ENCODE measurements at regions not wholly inside any gene's neighbourhood (a gene's known extent, or its start where the extent isn't known, plus 50 kb on each side); places are given as distances from the start of the nearest gene placed in this dataset.

GRCh38 chr14:51448831-51449670 is 202.7 kb upstream of the FRMD6 start (continued):
- TF ChIP-seq EP300 (IDR thresholded peaks at IDR 0.05; ENCODE audit: borderline replicate concordance in 1 of 2, low read depth in 1 of 2, low read length in 1 of 2): peak; percentile 67 to 75; a peak in 3 of 4 replicates
- TF ChIP-seq CHD2 (IDR thresholded peaks at IDR 0.05; ENCODE audit: low read length, partially characterized antibody): no peak
- TF ChIP-seq PBX3 (IDR thresholded peaks at IDR 0.05): peak; percentile 94
- TF ChIP-seq USF1 (IDR thresholded peaks at IDR 0.05; ENCODE audit: borderline replicate concordance, low read depth): no peak
- TF ChIP-seq RAD21 (IDR thresholded peaks at IDR 0.05; ENCODE audit: low read length): peak; percentile 11

GRCh38 chr14:51449681-51450080 is 202.0 kb upstream of the FRMD6 start:
- Histone ChIP-seq H3K4me2 (no peak overlapping the region), H2AFZ (ENCODE audit: low read depth) (no peak overlapping the region), H3K36me3 (replicated peaks in 1 of 2; ENCODE audit: control insufficient read depth in 1 of 2, insufficient read depth in 2 of 2, low read length in 1 of 2) (no peaks in the 10 kb centered on the region), H3K9me2 (no peaks in the 10 kb centered on the region), H3K9me3 (no peaks in the 10 kb centered on the region), H3K4me1 (ENCODE audit: control insufficient read depth in 1 of 2, insufficient read depth in 2 of 2, low read depth in 1 of 2, low read length in 1 of 2) (peaks cover 20 to 44% of the 10 kb centered on the region in 2 experiments), H3F3A (replicated peaks; ENCODE audit: insufficient read depth) (peaks cover 25% of the 10 kb centered on the region), H3K4me3 (ENCODE audit: low read depth in 2 of 2, low read length in 1 of 2) (no peak overlapping the region), H4K20me1 (ENCODE audit: insufficient read depth) (no peaks in the 10 kb centered on the region), H3K27me3 (ENCODE audit: insufficient read depth) (no peaks in the 10 kb centered on the region), H3K79me2 (ENCODE audit: insufficient read depth) (no peaks in the 10 kb centered on the region), H3K27ac (ENCODE audit: low read depth in 2 of 2, low read length in 1 of 2) (peak overlapping the region; percentile 72 to 76), H3K9ac (no peak overlapping the region)
- no peak for DNase-seq
- ChIA-PET CTCF (interaction anchor here (0.9 to 1.1 kb wide), 2 partner anchors 24 to 75 kb away, joined by 3 read pairs; no protein-coding TSS in a partner anchor), POLR2A (interaction anchor here (0.8 kb wide), 1 partner anchor 23 kb away, joined by 3 read pairs; no protein-coding TSS in a partner anchor)
- 100% methylated on average over 1 of the region's 1 CpG for WGBS (ENCODE audit: low lambda C conversion rate)
- TF ChIP-seq RAD21 (IDR thresholded peaks at IDR 0.05; ENCODE audit: low read length): no peak
- TF ChIP-seq SIN3A (IDR thresholded peaks at IDR 0.05; ENCODE audit: borderline replicate concordance, low read depth, low read length): no peak
- no peak for TF ChIP-seq TEAD4 (IDR thresholded peaks at IDR 0.05; ENCODE audit: borderline replicate concordance, insufficient read depth)
- no peak for TF ChIP-seq RCOR1 (IDR thresholded peaks at IDR 0.05; ENCODE audit: low read length)
- TF ChIP-seq FOXJ3 (CRISPR knock-in tag; IDR thresholded peaks at IDR 0.05): no peak
- TF ChIP-seq RXRA (IDR thresholded peaks at IDR 0.05; ENCODE audit: borderline replicate concordance, low read depth): no peak
- no peak for TF ChIP-seq GATA2 (CRISPR knock-in tag; IDR thresholded peaks at IDR 0.05)
- no peak for TF ChIP-seq EZH2phosphoT487 (IDR thresholded peaks at IDR 0.05; ENCODE audit: borderline replicate concordance, low read depth)
- TF ChIP-seq JUND (IDR thresholded peaks at IDR 0.05): no peak
- TF ChIP-seq POLR2AphosphoS5 (IDR thresholded peaks at IDR 0.05; ENCODE audit: low read depth, low read length): no peak
- no peak for TF ChIP-seq FOXM1 (IDR thresholded peaks at IDR 0.05; ENCODE audit: low read depth)
- no peak for TF ChIP-seq NFIC (IDR thresholded peaks at IDR 0.05; ENCODE audit: borderline replicate concordance)
- no peak for TF ChIP-seq ZBTB33 (IDR thresholded peaks at IDR 0.05; ENCODE audit: borderline replicate concordance, low read depth)
- no peak for TF ChIP-seq MXI1 (IDR thresholded peaks at IDR 0.05; ENCODE audit: low read depth, low read length)
- TF ChIP-seq MEF2A (IDR thresholded peaks at IDR 0.05; ENCODE audit: borderline replicate concordance, low read depth): no peak
- TF ChIP-seq SMC3 (IDR thresholded peaks at IDR 0.05; ENCODE audit: low read depth, low read length): no peak
- TF ChIP-seq MAX (IDR thresholded peaks at IDR 0.05; ENCODE audit: low read depth): no peak
- no peak for TF ChIP-seq PBX3 (IDR thresholded peaks at IDR 0.05)
- TF ChIP-seq CTCF (IDR thresholded peaks at IDR 0.05): no peak
- no peak for TF ChIP-seq CHD2 (IDR thresholded peaks at IDR 0.05; ENCODE audit: low read length, partially characterized antibody)

All from SK-N-SH (cell line).